PFSK-1 (cell line): ENCODE measurements at regions not wholly inside any gene's neighbourhood (a gene's known extent, or its start where the extent isn't known, plus 50 kb on each side); places are given as distances from the start of the nearest gene placed in this dataset.

Source experiments
- FOXP2 ChIP-seq: optimal IDR thresholded peaks from 2 replicates; pipeline ENCODE3; 2011; ENCODE audit warnings: borderline replicate concordance, control low read depth, inconsistent platforms; ENCODE audit not compliant: insufficient read depth; ENCODE audit errors: extremely low read length, extremely low read depth
- POLR2AphosphoS5 ChIP-seq: IDR thresholded peaks from 2 replicates; pipeline ENCODE4 v1.6.1; 2012; ENCODE audit warnings: low read depth, mild to moderate bottlenecking, control low read depth, low read length, moderate library complexity
- SIN3A ChIP-seq: IDR thresholded peaks from 2 replicates; pipeline ENCODE4 v1.6.1; 2012; ENCODE audit warnings: mild to moderate bottlenecking, low read length, moderate library complexity, borderline replicate concordance; ENCODE audit not compliant: insufficient read depth
- TAF1 ChIP-seq: IDR thresholded peaks from 2 replicates; pipeline ENCODE4 v1.6.1; 2012; ENCODE audit warnings: low read length, control low read depth, borderline replicate concordance; ENCODE audit not compliant: insufficient read depth
- TF ChIP-seq, protein P1 (sequence below), 2 experiments: IDR thresholded peaks; 2 replicates each; pipeline versions ENCODE4 v1.6.1 to v1.8.0; 2011 to 2012; ENCODE audit warnings: low read depth in 2 of 2, low read length in 2 of 2, control low read depth in 1 of 2, inconsistent platforms in 1 of 2, mild to moderate bottlenecking in 1 of 2, moderate library complexity in 1 of 2; ENCODE audit not compliant: insufficient read depth in 1 of 2

DNA sequence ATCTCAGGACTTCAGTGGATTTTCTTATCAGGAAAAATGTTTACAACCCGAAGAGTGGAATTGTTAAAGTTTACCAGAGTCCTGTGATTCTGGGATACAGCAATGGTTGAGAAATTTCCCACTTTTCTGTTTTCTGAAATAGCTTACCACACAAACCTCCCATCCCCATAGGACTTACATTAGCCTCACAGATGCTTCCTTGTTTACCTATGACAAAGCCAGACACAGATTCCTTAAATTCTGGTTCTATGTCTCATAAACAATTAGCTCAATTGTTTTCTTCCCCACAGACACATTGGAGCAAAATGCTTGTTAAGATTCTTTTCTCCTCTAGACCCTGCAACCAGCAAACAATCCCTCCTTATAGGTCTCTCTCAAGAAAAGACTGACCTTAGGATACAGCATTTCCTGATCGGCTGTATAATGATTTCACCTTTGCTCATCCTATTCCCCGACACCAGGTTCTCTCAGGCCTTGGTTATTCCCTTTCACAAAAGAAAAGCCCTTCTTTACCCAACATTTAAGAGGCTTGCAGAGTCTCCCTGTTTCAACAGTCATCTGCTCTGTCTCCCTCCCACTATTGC is 886.2 kb downstream of the ARAP2 start:
- TF ChIP-seq, protein P1, sequence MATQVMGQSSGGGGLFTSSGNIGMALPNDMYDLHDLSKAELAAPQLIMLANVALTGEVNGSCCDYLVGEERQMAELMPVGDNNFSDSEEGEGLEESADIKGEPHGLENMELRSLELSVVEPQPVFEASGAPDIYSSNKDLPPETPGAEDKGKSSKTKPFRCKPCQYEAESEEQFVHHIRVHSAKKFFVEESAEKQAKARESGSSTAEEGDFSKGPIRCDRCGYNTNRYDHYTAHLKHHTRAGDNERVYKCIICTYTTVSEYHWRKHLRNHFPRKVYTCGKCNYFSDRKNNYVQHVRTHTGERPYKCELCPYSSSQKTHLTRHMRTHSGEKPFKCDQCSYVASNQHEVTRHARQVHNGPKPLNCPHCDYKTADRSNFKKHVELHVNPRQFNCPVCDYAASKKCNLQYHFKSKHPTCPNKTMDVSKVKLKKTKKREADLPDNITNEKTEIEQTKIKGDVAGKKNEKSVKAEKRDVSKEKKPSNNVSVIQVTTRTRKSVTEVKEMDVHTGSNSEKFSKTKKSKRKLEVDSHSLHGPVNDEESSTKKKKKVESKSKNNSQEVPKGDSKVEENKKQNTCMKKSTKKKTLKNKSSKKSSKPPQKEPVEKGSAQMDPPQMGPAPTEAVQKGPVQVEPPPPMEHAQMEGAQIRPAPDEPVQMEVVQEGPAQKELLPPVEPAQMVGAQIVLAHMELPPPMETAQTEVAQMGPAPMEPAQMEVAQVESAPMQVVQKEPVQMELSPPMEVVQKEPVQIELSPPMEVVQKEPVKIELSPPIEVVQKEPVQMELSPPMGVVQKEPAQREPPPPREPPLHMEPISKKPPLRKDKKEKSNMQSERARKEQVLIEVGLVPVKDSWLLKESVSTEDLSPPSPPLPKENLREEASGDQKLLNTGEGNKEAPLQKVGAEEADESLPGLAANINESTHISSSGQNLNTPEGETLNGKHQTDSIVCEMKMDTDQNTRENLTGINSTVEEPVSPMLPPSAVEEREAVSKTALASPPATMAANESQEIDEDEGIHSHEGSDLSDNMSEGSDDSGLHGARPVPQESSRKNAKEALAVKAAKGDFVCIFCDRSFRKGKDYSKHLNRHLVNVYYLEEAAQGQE (IDR thresholded peaks at IDR 0.05; ENCODE audit: insufficient read depth in 1 of 2, low read depth in 2 of 2, low read length in 2 of 2) = no peak
- TF ChIP-seq TAF1 (no peak), POLR2AphosphoS5 (no peak), SIN3A (no peak), FOXP2 (no peak)
